HG03103 (cell line): ENCODE measurements at regions not wholly inside any gene's neighbourhood (a gene's known extent, or its start where the extent isn't known, plus 50 kb on each side); places are given as distances from the start of the nearest gene placed in this dataset.

ENCODE experiments used
- ATAC-seq: cut with Tn5 transposase; IDR thresholded peaks from one replicate; pipeline ENCODE4 v1.9.1; 2021; ENCODE audit warnings: low read depth; ENCODE audit not compliant: unreplicated experiment

GRCh38 chr18:41758534-41758933 is 196.5 kb upstream of the PIK3C3 start:
- ATAC-seq: no peak

GRCh38 chr18:41756141-41756540 is 198.9 kb upstream of the PIK3C3 start:
- ATAC-seq: no peak

DNA sequence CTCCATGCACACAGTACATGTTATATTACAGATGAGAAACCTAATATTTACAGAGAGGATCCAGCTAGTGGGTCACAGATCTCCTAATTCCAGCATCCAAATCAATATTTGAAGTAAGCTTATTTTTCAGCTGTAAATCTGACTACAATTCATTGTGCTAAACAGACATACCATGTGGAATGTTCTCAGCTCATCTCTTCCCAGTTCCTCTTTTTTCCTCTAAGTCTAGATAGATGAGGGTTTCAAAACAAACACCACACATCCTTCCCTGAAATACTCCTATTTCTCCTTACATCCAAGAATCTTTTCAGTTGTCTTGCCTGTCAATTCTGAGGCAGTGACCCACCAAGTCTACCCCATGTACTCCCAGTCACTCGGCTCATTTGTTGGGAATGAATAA is 200.7 kb upstream of the PIK3C3 start:
- no peak for ATAC-seq

DNA sequence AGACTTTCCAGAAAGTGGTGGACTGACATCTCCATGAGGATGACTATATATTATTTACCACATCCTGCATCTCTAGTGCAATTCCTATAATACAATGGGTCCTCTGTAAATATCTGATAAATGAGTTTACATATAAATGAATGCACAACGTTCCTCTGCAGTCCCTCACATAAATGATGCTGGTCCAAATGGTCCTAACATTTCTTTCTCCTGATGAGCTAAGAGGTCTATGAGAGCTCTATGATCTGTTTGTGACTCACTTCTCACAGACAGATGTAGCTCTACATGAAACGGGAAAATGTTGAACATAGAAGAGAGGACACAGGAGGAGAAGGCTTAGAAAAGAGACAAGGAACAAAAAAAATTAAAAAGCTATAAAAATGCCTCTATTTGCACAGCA is 201.2 kb upstream of the PIK3C3 start:
- no peak for ATAC-seq

DNA sequence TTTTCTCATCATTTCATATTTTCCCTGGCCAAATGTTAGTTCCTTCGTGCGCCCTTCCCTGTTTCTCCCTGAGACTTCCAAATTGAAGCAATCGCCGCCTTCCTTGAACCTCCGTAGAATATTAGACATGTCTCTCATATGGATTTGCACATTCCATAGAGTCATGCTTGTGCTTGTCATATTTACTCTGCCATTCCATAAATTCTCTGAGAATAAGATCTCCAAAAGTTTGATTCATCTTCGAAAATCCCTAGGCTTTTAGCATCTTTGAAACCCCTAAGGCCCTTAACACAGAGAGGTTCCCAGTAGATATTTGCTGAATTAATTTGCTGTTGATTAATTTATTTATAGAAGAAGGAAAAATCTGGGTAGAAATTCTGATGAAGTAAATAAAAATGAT is 202.2 kb upstream of the PIK3C3 start:
- ATAC-seq: no peak

- ATAC-seq: no peak
Observed at GRCh38 chr18:41751652-41752051, 203.4 kb upstream of the PIK3C3 start.

- ATAC-seq: no peak
Observed at GRCh38 chr18:41751161-41751560, 203.9 kb upstream of the PIK3C3 start.

- no peak for ATAC-seq
Observed at GRCh38 chr18:41747723-41748242, 207.3 kb upstream of the PIK3C3 start.

- ATAC-seq: peak; percentile 61
Observed at GRCh38 chr18:41745166-41746049, 209.6 kb upstream of the PIK3C3 start.

DNA sequence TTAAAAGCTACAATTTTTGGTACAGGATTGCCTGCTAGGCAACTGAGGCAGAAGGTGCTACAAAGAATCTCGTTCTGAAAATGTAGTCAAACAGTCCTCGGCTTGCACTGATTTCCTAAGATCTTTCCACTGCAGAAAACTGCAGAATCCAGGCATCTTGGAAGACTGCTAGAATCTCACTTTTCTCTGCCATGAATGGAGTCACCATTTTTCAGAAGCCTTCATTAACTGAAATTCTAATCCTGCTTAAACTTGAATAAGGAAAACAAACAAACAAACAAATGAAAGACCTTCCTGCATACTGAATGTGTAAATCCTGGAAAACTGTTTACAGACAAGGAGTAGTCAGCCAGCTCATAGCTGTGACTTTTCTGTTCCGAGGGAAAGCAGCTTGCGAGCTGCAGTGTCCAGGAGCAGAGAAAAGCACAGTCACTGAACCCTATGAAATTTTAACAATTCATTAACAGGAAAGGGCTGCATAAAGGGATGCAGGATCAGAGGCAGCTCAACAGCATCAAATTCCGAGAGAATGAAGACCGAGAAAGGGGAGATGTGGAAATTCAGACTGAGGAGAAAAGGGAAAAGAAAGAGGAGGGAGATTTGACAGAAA is 210.5 kb upstream of the PIK3C3 start:
- no peak for ATAC-seq

GRCh38 chr18:41737218-41737617 is 217.8 kb upstream of the PIK3C3 start:
- no peak for ATAC-seq

GRCh38 chr18:41734917-41735316 is 220.1 kb upstream of the PIK3C3 start:
- no peak for ATAC-seq

GRCh38 chr18:41732356-41732755 is 222.7 kb upstream of the PIK3C3 start:
- ATAC-seq: no peak

DNA sequence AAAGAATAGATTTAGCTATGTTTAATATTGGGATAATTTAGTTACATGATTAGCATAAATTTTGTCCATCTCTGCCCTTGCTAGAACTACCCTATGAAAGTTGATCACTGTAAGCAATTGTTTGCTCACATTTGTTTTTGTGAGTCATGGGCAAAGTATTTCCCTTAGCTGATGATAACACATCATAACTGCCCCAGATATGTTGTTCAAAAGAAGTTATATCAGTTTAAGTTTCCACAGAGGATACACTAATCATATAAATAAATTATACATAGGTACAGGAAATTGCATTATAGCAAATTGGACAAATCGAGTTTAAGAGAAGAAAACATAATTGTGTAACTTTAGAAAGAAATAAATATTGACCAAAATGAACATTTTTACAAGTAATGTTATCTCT is 223.2 kb upstream of the PIK3C3 start:
- no peak for ATAC-seq

DNA sequence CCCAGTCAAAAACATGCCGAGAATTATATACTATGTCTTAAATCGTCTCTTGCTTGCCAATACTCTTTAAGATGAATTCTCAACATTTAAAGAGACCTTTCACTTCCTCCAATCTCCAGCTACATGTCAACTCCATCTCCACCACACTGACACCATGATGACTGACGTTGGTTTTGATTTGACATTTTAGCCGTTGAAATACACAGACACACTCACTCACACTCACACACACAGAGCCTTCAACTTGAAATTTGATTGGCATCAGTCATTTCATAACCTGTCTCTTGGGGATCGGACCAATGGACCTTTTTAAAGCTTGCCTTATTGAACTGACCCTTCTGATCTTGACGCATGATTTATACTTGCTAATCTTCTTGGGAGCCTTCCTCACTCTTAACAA is 230.8 kb upstream of the PIK3C3 start:
- ATAC-seq: no peak

DNA sequence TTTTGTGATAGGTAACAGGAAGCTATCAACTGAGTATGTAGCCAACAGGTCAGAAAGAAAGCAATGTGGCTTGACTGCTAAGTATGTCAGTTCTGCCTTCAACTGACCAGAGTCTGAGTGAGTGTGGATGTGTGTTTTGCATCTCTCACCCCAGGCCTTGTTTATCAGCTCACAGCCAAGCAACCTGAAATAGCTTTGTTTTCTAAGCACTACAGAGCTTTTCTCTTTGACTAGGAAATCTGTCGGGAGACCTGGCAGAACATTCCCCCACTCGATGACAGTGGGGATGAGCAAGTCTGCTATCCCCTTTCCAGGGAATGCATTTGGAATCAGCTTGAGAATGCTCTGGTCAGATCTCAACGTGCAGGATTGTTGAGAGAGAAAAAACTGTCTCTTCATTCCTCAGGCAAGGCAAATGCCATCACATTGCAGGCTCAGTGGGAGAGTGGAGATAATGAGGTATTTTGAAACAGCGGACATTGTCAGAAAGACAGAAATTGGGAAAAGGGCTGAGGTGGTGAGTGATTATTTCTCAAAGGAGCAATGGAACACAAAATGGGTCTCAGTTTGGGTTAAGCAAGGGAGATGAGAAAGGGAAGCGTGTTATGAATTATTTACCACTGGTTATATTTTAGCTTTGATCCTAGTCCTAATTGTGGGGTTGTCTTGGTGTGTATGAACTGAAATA is 233.8 kb upstream of the PIK3C3 start:
- no peak for ATAC-seq

DNA sequence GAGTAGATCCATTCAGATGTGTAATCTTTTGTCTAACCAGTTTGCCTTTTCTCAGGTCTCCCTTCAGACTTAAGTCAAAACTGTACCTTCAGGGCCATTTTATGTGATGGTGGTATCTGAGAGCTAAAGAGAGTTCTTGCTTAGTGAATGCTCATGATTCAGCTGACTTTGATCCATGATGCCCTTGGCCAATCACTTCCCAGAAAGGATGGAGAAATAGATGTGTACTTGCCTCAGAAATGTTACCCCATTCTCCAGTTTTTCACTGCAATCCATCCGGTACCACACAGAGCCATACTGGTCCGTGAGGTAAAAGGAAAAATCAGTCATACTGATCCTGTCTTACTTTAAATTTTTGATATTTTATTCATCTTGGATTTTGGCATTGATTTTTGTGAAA is 234.8 kb upstream of the PIK3C3 start:
- no peak for ATAC-seq

DNA sequence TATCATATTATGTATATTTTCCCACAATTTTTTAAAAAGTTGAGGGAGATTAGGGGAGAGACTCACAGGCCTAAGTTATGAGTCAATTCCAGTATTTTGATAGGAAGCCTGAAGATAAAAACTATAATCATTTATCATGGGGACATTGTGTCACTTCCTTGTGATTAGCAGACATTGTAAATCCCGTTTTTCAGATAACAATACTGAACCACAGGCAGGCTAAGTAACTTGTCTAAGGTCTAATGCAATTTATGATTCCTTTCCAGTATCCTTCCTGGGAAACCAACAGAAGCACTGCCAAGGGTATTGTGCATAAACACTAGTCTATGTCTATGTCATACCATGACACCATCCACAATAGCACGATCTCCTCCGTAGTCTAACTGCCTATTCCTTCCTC is 235.2 kb upstream of the PIK3C3 start:
- ATAC-seq: no peak

GRCh38 chr18:41714872-41715271 is 240.2 kb upstream of the PIK3C3 start:
- ATAC-seq: no peak

- no peak for ATAC-seq
Observed at GRCh38 chr18:41713969-41714825, 240.8 kb upstream of the PIK3C3 start.
